ENCODE measurements at regions not wholly inside any gene's neighbourhood (a gene's known extent, or its start where the extent isn't known, plus 50 kb on each side); places are given as distances from the start of the nearest gene placed in this dataset.
"Not testable (repeated sequence)": the region's sequence is repeated elsewhere in the genome, so short reads cannot be mapped to it uniquely, and the experiment has no call there.

DNA sequence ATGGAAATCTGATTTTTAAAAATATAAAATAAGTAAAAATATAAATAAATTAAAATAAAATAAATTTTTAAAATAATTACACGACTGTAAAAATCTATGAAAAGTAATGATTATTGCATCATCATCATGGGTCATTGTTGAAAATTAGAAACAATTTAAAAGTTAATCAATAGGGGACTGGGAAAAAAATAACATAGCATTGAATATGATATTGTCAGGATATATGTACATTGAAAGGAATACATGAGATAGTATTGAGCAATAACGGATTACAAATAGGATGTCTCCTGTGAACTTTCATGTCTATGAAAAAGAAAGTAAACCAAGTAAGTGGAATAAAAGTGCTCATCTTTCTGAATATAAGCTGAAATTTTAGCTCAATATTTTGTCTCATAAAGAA, 566.8 kb upstream of the HTR2C start:
- DNase-seq (ENCODE audit: low read depth, low spot score) = no peak

DNA sequence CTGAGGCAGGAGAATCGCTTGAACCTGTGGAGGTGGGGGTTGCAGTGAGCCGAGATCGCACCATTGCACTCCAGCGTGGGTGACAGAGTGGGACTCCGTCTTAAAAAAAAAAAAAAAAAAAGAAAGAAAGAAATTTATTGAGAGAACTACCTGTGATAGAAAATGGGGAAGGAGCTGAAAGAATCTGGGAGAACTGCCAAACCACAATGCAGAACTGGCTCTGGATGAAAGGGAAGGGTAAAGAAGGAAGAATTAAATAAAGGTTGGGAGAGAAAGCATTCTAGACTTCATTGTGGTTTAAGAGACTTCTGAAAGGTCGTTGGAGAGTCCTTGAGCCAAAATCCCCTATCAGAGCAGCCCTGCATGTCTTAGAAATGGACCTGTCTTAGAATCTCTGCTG, 567.9 kb upstream of the HTR2C start:
- no peak for DNase-seq (ENCODE audit: low read depth, low spot score)

DNA sequence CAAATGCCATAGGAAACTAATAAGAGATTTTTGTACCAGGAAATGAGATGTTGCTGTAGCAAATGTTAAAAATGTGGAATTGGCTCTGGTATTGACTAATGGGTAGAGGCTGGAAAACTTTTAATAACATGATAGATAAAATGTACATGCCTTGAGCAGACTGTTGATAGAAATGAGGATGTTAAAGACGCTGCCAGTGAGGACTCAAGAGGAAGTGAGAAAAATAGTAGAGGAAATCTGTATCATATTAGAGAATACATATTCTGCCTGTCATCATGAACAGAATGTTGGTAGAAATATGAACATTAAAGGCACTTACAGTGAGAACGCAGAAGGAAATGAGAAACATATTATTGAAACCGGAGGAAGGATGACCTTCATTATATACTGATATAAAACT, 577.2 kb upstream of the HTR2C start:
- no peak for DNase-seq (ENCODE audit: low read depth, low spot score)

DNA sequence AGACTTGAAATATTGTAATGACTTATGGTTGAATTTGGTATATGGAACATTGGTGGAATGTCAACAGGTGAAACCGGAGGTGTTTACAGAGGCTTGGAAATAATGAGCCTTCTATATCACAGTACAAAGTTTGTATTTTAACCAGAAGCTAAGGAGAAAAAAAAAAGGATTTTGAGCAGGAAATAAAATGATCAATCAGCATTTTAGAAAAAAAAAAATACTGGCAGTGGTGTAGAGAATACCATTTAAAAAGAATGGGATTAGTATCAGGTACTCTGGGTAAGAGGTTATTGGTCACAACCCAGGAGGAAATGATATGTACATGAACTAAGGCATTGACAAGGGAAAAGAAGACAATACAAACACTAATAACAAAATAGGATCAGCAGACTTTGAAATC, 587.1 kb upstream of the HTR2C start:
- DNase-seq (ENCODE audit: low read depth, low spot score) = no peak

DNA sequence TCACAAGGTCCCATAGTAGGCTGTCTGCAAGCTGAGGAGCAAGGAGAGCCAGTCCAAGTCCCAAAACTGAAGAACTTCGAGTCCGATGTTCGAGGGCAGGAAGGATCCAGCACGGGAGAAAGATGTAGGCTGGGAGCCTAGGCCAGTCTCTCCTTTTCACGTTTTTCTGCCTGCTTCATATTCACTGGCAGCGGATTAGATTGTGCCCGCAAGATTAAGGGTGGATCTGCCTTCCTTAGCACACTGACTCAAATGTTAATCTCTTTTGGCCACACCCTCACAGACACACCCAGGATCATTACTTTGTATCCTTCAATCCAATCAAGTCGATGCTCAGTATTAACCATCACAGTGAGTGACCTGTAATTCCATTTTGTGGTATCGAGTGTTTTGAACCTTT, 592.2 kb upstream of the HTR2C start:
- not testable (repeated sequence) for DNase-seq (ENCODE audit: low read depth, low spot score)

DNA sequence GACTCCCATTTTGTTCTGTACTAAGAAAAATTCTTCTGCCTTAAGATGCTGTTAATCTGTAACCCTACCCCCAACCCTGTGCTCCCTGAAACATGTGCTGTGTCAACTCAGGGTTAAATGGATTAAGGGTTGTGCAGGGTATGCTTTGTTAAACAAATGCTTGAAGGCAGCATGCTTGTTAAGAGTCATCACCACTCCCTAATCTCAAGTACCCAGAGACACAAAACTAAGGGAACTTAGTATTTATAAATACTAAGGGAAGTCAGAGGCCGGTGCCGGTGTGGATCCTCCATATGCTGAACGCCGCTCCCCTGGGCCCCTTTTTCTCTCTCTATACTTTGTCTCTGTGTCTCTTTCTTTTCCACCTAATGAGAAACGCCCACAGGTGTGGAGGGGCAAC, 593.2 kb upstream of the HTR2C start:
- DNase-seq (ENCODE audit: low read depth, low spot score) = not testable (repeated sequence)

DNA sequence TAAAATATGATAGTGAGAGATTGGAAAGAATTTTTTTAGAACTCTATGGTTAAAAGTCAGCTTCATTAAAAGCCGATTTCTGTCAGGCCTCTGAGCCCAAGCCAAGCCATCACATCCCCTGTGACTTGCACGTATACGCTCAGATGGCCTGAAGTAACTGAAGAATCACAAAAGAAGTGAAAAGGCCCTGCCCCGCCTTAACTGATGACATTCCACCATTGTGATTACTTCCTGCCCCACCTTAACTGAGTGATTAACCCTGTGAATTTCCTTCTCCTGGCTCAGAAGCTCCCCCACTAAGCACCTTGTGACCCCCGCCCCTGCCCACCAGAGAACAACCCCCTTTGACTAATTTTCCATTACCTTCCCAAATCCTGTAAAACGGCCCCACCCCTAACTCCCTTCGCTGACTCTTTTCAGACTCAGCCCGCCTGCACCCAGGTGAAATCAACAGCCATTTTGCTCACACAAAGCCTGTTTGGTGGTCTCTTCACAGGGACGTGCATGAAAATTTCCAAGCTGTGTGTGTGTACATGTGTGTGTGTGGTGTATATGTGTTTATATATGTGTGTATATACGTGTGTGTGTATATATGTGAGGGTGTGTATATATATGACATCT, 595.5 kb upstream of the HTR2C start:
- not testable (repeated sequence) for DNase-seq (ENCODE audit: low read depth, low spot score)

DNA sequence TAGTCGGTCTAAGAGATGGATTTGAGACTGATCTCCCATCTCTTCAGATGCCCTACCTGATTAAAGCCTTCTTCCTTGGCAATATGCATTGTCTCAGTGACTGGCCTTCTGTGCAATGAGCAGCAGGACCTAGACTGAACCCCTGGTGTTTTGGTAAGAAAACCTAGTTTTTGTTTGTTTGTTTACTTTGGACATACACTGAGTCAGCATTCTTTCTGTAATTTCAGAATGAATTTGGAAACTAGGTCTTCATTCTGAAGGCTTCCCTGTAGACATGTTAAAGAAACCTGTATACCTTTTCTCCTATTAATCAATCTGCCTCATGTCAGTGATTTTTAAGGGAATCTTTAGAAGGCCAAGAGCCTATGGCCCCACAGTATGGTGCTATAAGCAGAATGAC, 597.5 kb upstream of the HTR2C start:
- DNase-seq (ENCODE audit: low read depth, low spot score) = no peak

DNA sequence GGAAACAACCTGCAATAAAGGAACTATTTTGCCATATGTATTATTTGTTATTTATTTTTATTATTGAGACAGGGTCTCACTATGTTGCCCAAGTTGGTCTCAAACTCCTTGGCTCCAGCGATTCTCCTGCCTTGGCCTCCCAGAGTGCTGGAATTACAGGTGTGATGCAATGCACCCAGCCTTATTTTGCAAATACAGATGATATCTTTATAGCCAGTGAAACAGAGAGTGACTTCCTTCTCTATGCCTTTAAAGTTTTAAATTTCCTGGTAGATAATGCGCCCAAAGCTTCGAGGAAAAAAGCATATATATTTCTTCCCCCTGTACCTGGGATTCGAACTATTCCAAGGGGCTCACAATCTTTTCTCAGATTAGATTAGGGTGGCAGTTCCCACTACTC, 601.1 kb upstream of the HTR2C start:
- DNase-seq (ENCODE audit: low read depth, low spot score) = no peak

DNA sequence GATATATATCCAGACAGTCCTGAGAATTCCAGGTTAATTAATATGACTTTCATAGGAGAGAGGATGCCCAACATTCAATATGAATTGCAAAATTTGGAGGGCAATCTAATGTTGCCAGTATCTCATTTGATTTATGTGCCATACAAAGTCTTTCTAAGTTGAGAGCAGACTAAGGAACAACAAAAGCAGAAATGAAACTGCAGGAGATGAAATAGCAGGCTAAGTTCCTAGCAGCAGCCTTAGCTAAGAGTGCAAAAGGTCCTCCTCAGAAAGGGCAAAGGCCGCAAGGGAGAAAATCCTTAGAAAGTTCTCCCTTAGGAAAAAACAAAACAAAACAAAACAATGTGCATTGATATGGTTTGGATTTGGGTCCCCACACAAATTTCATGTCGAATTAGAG, 602.9 kb upstream of the HTR2C start:
- DNase-seq (ENCODE audit: low read depth, low spot score) = no peak

DNA sequence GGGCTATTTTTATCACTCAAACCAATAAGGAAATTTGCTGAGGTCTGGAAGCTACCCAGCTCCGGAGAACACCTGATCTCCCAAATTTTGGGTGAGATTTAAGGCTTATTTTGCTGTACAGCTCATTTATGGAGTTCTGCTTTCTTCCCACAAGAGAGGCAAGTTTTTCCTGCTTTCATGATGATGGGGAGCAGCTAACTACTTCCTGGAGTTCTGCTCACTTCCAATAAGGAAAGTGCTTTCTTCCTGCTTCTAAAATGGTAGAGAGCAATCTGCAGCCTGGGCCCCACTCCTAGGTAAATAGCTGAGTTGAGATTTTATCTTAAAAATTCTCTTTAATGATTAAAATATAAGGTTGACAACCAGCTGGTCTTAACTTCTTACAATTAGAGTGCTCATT, 606.0 kb upstream of the HTR2C start:
- DNase-seq (ENCODE audit: low read depth, low spot score) = no peak

DNA sequence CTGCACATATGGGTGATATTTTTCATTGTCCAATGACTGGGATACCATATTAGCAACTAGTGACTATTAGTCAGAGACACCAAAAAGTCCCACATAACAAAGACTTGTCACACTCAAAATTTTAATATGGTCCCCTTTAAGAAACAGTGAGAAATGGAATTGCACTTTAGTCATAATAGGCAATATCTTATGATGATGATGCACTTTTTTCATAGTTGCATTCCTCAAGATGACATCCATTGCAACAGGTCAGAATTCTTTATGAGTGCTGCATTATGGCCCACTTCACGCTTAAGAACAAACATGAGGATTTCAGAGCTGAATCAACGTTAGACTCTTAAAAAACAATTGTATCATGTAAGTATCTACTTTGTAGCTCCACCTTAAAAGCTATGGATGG, 608.4 kb upstream of the HTR2C start:
- no peak for DNase-seq (ENCODE audit: low read depth, low spot score)

DNA sequence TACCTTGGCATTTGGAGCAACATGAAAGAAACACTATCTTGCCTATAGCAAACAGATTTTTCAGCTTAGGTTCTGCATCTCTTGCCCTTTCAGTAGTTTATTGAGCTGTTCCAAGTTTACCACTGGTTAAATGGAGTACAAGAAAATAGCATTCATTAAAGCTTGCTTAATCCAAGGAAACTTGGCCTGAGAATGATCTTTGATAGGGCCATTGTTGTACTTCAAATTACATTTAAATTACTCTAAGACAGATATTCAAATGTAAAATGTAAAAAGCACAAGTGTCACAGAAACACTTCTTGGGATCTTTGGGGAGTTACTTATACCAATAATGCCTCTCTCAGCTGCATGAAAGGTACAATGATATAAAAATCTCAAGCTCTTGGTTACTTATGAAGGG, 609.0 kb upstream of the HTR2C start:
- no peak for DNase-seq (ENCODE audit: low read depth, low spot score)

DNA sequence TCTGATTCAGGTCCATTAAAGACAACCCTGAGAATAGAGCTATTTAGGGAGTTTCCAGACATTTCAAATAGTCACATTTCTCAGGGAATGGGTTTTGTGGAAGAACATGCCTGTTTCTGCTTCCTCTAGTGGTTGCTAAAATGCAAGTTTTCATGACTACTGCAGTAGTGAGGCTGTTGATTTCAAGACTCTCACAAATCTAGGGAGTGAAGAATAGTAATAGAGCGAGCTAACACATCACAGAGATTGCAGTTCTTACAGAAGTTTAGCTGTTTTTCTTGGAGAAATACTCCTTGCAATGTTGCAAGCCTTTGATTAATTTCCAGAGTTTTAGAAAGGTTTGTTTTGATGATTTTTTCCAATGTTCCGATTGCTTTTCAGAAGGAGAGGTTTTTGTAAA, 610.2 kb upstream of the HTR2C start:
- DNase-seq (ENCODE audit: low read depth, low spot score) = no peak

DNA sequence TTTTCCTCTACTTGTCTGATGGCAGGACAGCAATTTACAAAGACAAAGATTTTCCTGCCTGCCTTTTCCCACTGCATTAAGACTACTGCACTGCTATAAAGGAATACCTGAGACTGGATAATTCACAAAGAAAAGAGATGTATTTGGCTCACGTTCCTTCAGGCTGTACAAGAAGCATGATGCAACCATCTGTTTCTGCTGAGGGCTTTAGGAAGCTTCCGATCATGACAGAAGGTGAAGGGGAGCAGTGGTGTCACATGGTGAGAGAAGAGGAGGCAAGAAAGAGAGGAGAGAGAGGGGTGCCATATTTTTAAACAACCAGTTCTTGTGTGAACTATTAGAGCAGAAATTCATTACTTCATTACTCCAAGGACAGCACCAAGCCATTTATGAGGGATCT, 617.1 kb upstream of the HTR2C start:
- no peak for DNase-seq (ENCODE audit: low read depth, low spot score)

DNA sequence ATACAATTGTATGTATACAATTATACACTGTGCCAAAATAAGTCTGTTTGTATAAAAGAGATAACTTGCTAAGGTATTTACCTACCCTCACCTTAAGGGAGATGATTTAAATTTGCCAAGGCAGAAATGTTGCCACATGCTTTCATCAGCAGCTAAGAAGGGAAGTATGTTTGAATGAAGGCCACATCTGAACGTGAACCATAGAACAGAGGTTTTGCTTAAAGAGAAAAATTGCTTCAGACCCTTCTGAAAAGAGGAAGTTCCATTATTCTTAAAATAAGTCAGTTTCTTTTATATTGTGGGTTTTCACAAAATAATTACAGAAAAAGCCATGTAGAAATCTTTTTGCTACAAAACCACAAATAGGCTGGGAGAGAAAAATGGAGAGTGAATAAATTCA, 621.5 kb upstream of the HTR2C start:
- DNase-seq (ENCODE audit: low read depth, low spot score) = no peak

DNA sequence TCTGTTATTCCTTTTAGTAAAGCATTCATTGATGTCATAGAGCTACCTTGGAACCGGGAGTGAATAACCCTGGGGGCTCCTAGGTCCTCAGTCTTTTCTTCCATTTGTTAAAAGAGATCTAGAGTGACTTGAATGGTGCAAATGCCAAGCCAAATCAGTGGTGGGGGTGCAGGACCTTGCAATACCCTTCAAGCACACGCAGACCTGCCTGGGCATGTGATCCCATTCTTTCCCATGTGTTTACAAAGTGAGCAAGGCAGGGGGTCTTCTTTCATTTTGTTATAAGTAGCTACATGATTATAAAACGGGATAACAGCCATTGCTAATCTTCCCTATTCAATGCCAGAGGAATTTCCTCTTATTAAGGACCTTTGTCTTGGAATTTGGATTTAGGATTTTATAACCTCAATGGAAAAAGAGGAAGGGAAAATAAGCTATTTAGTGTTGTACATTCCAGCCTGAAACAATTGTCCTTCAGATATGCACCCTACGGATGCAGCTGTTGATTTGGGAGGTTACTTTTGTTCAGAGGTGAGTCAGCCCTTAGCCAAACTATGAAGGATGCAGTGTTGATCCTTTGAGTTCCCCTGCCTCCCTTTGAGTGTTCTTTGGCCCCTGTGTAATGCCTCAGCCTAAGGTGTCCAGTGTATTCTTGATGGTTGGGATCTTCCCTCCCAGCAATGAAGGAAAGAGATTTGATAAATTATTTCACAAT, 623.8 kb upstream of the HTR2C start:
- no peak for DNase-seq (ENCODE audit: low read depth, low spot score)

DNA sequence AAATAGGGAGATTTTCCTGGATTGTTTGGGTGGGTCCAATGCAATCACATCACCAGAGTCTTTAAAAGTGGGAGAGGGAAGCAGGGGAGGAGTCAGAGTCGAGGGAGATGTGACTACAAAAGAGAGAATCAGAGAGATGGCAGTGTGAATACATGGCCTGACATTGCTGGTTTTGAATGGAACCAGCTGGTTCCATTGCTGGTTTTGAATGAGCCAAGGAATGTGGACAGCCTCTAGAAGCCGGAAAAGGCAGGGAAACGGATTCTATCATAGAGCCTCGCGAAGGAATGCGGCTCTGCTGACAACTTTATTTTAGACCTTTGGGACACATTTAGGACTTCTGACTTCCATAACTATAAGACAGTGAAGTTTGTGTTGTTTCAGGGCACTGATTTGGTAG, 627.0 kb upstream of the HTR2C start:
- no peak for DNase-seq (ENCODE audit: low read depth, low spot score)

DNA sequence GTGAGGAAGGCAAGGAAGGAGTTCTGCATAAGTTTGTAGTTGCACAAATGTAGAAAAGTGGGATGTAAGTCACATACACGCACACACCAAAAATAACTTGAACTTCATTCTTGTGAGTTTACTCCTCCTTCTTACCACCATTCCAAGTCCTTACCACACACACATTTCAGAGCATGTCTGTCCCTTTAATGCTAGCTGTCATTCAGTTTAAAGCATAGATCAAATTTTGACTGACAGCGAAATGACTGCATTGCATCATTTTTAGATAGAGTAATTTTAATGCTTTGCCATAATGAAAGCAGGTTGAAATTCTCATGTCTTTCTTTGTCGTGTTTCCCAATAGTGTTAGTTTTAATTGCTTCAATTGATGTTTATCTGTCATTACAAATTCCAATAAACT, 629.6 kb upstream of the HTR2C start:
- no peak for DNase-seq (ENCODE audit: low read depth, low spot score)

DNA sequence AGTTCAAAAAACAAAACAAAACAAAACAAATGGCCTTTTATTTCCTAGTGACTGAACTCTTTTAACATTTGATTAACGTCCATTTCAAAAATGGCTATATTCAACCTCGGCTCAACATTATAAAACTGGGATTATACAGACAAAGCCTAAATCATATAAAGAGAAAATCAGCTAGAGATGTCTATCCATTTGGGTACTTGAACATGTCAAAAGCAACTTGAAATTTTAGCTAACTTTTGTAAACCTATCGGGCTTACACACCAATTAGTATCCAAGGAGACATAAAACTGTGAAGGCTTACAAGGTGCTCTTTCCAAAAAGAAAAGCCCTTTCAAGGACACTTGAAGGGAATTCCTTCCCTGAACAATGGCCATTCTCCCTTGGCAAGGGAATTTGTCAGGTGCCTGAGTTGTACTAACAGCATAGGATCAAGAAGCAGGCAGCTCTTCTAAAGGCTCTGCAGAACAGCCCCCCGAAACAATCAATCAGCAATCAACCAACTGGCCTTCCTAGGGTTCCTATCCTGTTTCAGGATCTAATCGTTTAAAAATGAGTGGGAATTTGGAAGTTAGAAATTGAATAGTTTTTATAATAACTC, 633.7 kb upstream of the HTR2C start:
- no peak for DNase-seq (ENCODE audit: low read depth, low spot score)

DNA sequence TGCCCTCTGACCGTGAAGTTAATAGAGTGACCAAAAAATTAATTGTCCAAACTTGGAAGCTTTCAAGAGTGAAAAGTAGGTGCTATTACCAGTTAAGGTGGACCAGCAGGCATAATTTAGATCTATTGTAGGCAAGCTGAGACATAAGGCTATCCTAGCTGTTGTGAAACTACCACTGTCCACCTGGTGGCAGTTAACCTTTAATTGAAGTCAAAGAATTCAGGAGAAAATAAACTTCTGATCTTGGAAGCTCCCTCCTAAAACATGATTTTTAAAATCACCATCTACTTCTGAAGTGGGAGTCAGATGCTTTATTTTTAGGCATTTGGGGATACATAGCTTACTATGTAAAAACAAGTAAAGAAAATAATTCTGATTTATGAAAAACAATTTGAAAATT, 636.3 kb upstream of the HTR2C start:
- no peak for DNase-seq (ENCODE audit: low read depth, low spot score)

DNA sequence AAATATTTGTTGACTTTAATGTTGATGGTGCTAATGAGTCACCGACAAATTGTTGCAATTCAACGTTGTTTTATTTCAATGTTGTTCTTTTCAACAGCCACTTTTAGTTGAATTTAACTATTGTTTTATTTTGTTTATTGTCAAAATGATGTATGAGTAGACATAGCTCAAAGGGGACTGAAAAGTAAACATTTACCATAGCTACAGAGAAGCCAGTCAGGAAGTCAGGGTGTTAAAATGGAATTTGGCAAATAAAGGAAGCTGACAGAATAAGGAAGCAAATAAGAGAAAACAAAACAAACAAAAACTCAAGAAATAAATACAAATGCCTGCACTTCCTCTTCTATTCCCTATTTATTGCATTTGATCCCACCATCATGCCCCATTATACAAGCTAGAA, 648.4 kb upstream of the HTR2C start:
- no peak for DNase-seq (ENCODE audit: low read depth, low spot score)

DNA sequence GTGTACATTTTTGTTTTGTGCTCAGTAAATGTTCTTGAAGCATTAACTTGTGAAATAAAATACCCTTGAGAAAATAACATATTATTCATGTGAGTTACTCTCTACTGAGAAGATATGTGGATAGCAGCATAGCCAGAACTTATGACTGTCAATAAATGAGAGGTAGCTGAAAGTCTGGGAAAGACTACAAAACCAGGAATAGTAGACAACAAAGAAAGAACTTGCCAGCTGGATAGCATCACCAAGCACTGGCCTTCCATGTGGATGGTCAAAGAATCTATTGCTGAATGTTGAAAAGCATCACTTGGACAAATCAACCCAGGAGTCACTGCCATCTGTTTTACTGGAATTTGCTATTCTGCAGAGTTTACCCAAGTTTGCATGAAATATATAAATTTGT, 650.0 kb upstream of the HTR2C start:
- no peak for DNase-seq (ENCODE audit: low read depth, low spot score)

Measured in astrocyte of the hippocampus (primary cell).